ENCODE measurements at regions not wholly inside any gene's neighbourhood (a gene's known extent, or its start where the extent isn't known, plus 50 kb on each side); places are given as distances from the start of the nearest gene placed in this dataset.
"Not testable (repeated sequence)": the region's sequence is repeated elsewhere in the genome, so short reads cannot be mapped to it uniquely, and the experiment has no call there.

DNA sequence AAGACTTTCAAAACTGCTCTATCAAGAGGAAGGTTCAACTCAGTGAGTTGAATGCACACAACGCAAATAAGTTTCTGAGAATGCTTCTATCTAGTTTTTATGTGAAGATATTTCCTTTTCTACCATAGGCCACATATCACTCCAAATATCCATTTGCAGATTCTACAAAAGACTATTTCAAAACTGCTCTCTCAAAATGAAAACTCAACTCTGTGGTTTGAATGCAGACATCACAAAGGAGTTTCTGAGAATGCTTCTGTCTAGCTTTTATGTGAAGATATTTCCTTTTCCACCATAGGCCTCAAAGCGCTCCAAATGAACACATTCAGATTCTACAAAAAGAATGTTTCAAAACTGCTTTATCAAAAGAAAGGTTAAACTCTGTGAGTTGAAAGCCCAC is 1093.1 kb upstream of the DEFB115 start:
- not testable (repeated sequence) for H3K4me3 ChIP-seq (replicated peaks in 1 of 4; ENCODE audit: control extremely low read depth in 1 of 4, insufficient read depth in 1 of 4, low read depth in 3 of 4, low read length in 4 of 4); H3K4me1 ChIP-seq (ENCODE audit: control insufficient read depth, extremely low read depth, insufficient read depth, low read length); H4K20me1 ChIP-seq (ENCODE audit: control insufficient read depth, extremely low read depth, insufficient read depth, low read length); H3K27me3 ChIP-seq (ENCODE audit: control insufficient read depth, insufficient read depth, low read length); H3K9me3 ChIP-seq (ENCODE audit: control insufficient read depth, insufficient read depth, low read depth, low read length); DNase-seq (ENCODE audit: low read depth in 2 of 2); H3K36me3 ChIP-seq (ENCODE audit: control insufficient read depth, insufficient read depth, low read length); H3K27ac ChIP-seq (ENCODE audit: insufficient read depth, low read length); H3K4me2 ChIP-seq (ENCODE audit: extremely low read depth, insufficient read depth, low read length); H3K79me2 ChIP-seq (ENCODE audit: control insufficient read depth, insufficient read depth, low read length); H3K9ac ChIP-seq (ENCODE audit: insufficient read depth, low read length); H2AFZ ChIP-seq (ENCODE audit: low read length)

DNA sequence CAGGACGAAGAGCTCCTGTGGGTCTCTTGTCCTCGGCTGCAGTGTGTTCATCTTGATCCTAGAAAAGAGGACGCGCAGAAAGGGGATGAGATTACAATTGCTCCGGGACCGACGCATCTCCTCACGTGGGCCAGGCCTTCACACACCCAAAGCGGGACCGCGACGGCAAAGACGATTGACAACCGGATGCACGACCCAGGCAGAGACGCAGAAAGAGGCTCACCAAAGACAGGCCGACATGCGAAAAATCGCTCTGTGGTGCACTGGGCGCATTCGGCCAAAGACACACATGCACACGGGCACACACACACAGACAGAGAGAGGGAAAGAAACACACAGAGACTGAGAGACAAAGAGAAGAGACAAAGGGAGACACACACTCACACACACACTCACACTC is 1089.9 kb upstream of the DEFB115 start:
- Histone ChIP-seq H3K27me3 (ENCODE audit: control insufficient read depth, insufficient read depth, low read length) (no peaks in the 10 kb centered on the region), H3K4me3 (replicated peaks in 1 of 4; ENCODE audit: control extremely low read depth in 1 of 4, insufficient read depth in 1 of 4, low read depth in 3 of 4, low read length in 4 of 4) (no peak overlapping the region), H3K9ac (ENCODE audit: insufficient read depth, low read length) (no peak overlapping the region), H3K79me2 (ENCODE audit: control insufficient read depth, insufficient read depth, low read length) (no peaks in the 10 kb centered on the region), H4K20me1 (ENCODE audit: control insufficient read depth, extremely low read depth, insufficient read depth, low read length) (no peaks in the 10 kb centered on the region), H3K4me1 (ENCODE audit: control insufficient read depth, extremely low read depth, insufficient read depth, low read length) (no peaks in the 10 kb centered on the region), H2AFZ (ENCODE audit: low read length) (no peak overlapping the region), H3K4me2 (ENCODE audit: extremely low read depth, insufficient read depth, low read length) (no peak overlapping the region), H3K36me3 (ENCODE audit: control insufficient read depth, insufficient read depth, low read length) (no peaks in the 10 kb centered on the region), H3K27ac (ENCODE audit: insufficient read depth, low read length) (no peak overlapping the region), H3K9me3 (ENCODE audit: control insufficient read depth, insufficient read depth, low read depth, low read length) (no peaks in the 10 kb centered on the region)
- no peak for DNase-seq (ENCODE audit: low read depth in 2 of 2)
- TF ChIP-seq, protein P1, sequence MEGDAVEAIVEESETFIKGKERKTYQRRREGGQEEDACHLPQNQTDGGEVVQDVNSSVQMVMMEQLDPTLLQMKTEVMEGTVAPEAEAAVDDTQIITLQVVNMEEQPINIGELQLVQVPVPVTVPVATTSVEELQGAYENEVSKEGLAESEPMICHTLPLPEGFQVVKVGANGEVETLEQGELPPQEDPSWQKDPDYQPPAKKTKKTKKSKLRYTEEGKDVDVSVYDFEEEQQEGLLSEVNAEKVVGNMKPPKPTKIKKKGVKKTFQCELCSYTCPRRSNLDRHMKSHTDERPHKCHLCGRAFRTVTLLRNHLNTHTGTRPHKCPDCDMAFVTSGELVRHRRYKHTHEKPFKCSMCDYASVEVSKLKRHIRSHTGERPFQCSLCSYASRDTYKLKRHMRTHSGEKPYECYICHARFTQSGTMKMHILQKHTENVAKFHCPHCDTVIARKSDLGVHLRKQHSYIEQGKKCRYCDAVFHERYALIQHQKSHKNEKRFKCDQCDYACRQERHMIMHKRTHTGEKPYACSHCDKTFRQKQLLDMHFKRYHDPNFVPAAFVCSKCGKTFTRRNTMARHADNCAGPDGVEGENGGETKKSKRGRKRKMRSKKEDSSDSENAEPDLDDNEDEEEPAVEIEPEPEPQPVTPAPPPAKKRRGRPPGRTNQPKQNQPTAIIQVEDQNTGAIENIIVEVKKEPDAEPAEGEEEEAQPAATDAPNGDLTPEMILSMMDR (conservative IDR thresholded peaks at IDR 0.05 in 1 of 2, IDR thresholded peaks at IDR 0.05 in 1 of 2; ENCODE audit: low read depth in 1 of 2, low read length in 2 of 2): no peak
- no peak for TF ChIP-seq EZH2 (IDR thresholded peaks at IDR 0.05; ENCODE audit: low read length, missing control alignments)

DNA sequence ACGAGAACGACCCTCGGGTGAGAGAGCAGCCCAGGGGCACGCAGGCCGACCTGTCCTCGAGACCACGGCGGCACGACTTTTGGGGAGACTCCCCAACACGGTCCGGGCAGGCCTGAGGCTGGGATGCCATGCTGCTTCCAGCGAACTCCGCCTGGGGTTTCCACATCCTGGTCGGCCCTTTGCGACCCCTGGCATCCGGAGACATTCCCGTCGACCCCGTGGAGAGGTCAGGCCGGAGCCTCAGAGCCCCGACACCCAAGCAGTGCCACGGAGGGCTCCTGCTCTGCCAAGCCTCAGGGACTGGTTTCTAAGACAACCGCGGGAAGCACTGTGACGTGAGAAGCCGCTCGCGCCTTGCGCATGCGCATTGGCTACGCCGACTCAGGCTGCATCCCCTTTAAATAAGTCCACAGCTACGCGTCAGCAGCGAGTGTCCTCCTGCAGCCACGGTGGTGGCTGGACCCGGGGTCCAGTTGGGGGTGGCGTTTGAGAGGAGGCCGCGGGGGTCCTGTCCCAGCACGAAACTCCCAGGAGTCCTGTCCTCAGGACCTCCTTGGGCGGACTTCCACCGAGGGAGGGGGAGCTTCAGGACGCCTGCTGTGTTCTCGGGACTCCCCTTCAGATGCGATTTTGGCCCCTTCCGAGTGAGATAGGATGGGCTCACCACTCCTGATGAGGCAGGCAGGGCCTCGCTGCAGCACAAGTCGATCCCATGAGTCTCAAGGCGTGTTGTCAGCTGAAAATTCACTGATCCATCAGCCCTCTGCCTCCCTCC is 1089.3 kb upstream of the DEFB115 start:
- H3K79me2 ChIP-seq (ENCODE audit: control insufficient read depth, insufficient read depth, low read length): no peaks in the 10 kb centered on the region
- H3K9ac ChIP-seq (ENCODE audit: insufficient read depth, low read length): no peak overlapping the region
- no peaks in the 10 kb centered on the region for H4K20me1 ChIP-seq (ENCODE audit: control insufficient read depth, extremely low read depth, insufficient read depth, low read length)
- DNase-seq (ENCODE audit: low read depth in 2 of 2): no peak
- no peak for TF ChIP-seq EZH2 (IDR thresholded peaks at IDR 0.05; ENCODE audit: low read length, missing control alignments)
- TF ChIP-seq, protein P1 (conservative IDR thresholded peaks at IDR 0.05 in 1 of 2, IDR thresholded peaks at IDR 0.05 in 1 of 2; ENCODE audit: low read depth in 1 of 2, low read length in 2 of 2): no peak
- no peaks in the 10 kb centered on the region for H3K4me1 ChIP-seq (ENCODE audit: control insufficient read depth, extremely low read depth, insufficient read depth, low read length)
- H3K36me3 ChIP-seq (ENCODE audit: control insufficient read depth, insufficient read depth, low read length): no peaks in the 10 kb centered on the region
- no peaks in the 10 kb centered on the region for H3K9me3 ChIP-seq (ENCODE audit: control insufficient read depth, insufficient read depth, low read depth, low read length)
- no peaks in the 10 kb centered on the region for H3K27me3 ChIP-seq (ENCODE audit: control insufficient read depth, insufficient read depth, low read length)
- H3K4me3 ChIP-seq (replicated peaks in 1 of 4; ENCODE audit: control extremely low read depth in 1 of 4, insufficient read depth in 1 of 4, low read depth in 3 of 4, low read length in 4 of 4): no peak overlapping the region
- no peak overlapping the region for H3K4me2 ChIP-seq (ENCODE audit: extremely low read depth, insufficient read depth, low read length)
- H3K27ac ChIP-seq (ENCODE audit: insufficient read depth, low read length): no peak overlapping the region
- no peak overlapping the region for H2AFZ ChIP-seq (ENCODE audit: low read length)

Measured in fibroblast of lung (primary cell).